ENCODE measurements at regions not wholly inside any gene's neighbourhood (a gene's known extent, or its start where the extent isn't known, plus 50 kb on each side); places are given as distances from the start of the nearest gene placed in this dataset.

DNA sequence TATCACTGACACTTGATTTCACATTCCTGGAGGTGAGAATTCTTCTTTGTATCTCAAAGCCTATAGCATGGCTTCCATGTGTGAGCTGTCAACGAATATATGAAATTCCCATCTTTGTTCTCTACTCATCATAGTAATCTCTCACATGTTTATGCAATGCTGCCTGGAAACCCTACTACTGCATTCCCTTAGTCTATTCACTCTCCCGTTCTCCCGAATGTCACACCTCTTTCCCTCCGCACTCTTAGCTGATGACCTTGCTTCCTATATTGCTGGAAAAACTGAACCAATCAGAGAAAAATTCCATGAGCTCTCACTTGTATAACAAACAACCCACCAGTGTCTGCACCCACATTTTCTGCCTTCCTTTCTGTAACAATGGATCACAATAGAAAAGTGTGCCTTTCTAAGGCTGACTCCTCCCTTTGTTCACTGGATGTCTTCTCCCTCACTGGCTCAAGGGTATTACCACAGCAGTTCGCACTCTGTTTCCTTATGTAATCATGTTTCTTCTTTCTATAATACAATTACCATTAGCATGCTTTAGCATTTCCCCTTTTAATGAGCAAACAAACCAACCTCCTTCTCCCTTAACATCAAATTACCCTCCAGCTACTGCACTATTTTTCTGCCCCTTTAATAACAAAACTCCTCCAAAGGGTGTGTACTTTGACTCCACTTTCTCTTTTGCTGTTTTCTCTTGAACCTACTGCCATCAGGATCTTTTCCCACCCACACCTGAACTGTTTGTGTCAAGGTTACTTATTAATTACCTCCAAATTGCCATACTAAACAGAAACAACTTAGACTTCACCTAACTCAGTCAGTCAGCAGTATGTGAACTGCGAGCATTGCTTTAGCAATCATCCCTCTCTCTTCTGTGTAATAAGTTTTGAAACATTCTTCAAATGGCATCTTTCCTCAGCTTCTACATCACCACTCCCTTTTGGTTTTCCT is 63.9 kb upstream of the CCDC196 start:
- Mint-ChIP-seq H3K27ac (no peak overlapping the region), H3K9me3 (no peaks in the 10 kb centered on the region), H3K4me1 (no peaks in the 10 kb centered on the region), H3K36me3 (ENCODE audit: low read depth) (no peaks in the 10 kb centered on the region), H3K4me3 (no peak overlapping the region), H3K27me3 (ENCODE audit: insufficient read depth, low read depth, poor library complexity) (no peaks in the 10 kb centered on the region)
- no peak for TF ChIP-seq ZNF462 (CRISPR knock-in tag; IDR thresholded peaks at IDR 0.05)
- no peak for TF ChIP-seq JUNB (IDR thresholded peaks at IDR 0.05; ENCODE audit: unreplicated experiment)
- TF ChIP-seq ETS1 (IDR thresholded peaks at IDR 0.05) = no peak
- TF ChIP-seq ZNF331 (CRISPR knock-in tag; IDR thresholded peaks at IDR 0.05; ENCODE audit: low read depth) = no peak
- no peak for TF ChIP-seq ZNF114 (CRISPR knock-in tag; IDR thresholded peaks at IDR 0.05)
- TF ChIP-seq CREB1 (CRISPR knock-in tag; IDR thresholded peaks at IDR 0.05; ENCODE audit: low read depth) = no peak
- no peak for TF ChIP-seq POLR2AphosphoS5 (IDR thresholded peaks at IDR 0.05; ENCODE audit: low read depth)
- TF ChIP-seq NANOG (IDR thresholded peaks at IDR 0.05; ENCODE audit: borderline replicate concordance) = no peak
- TF ChIP-seq REST (IDR thresholded peaks at IDR 0.05; ENCODE audit: unreplicated experiment) = no peak
- TF ChIP-seq EZH2 (IDR thresholded peaks at IDR 0.05; ENCODE audit: low read depth, unreplicated experiment) = no peak
- TF ChIP-seq, protein P1, sequence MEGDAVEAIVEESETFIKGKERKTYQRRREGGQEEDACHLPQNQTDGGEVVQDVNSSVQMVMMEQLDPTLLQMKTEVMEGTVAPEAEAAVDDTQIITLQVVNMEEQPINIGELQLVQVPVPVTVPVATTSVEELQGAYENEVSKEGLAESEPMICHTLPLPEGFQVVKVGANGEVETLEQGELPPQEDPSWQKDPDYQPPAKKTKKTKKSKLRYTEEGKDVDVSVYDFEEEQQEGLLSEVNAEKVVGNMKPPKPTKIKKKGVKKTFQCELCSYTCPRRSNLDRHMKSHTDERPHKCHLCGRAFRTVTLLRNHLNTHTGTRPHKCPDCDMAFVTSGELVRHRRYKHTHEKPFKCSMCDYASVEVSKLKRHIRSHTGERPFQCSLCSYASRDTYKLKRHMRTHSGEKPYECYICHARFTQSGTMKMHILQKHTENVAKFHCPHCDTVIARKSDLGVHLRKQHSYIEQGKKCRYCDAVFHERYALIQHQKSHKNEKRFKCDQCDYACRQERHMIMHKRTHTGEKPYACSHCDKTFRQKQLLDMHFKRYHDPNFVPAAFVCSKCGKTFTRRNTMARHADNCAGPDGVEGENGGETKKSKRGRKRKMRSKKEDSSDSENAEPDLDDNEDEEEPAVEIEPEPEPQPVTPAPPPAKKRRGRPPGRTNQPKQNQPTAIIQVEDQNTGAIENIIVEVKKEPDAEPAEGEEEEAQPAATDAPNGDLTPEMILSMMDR (conservative IDR thresholded peaks at IDR 0.05; ENCODE audit: low read depth in 2 of 2) = no peak
- TF ChIP-seq EZH2phosphoT487 (IDR thresholded peaks at IDR 0.05; ENCODE audit: unreplicated experiment) = no peak
- no peak for TF ChIP-seq STAT1 (IDR thresholded peaks at IDR 0.05; ENCODE audit: unreplicated experiment)
- no peaks in the 10 kb centered on the region for H3K79me2 ChIP-seq (replicated peaks; ENCODE audit: insufficient read depth)
- ATAC-seq (no peak), DNase-seq (ENCODE audit: low spot score) (no peak)
- no peak overlapping the region for H2AFZ ChIP-seq
- no peaks in the 10 kb centered on the region for H3K36me3 ChIP-seq (ENCODE audit: insufficient read depth)
- no peak overlapping the region for H3K4me3 ChIP-seq
- H3K9me2 ChIP-seq (ENCODE audit: insufficient read depth) = no peaks in the 10 kb centered on the region; the same call in 1 of the 2 replicates
- no peaks in the 10 kb centered on the region for H3F3A ChIP-seq (replicated peaks; ENCODE audit: low read depth)
- H3K27me3 ChIP-seq (ENCODE audit: insufficient read depth) = no peaks in the 10 kb centered on the region
- H4K20me1 ChIP-seq (replicated peaks; ENCODE audit: insufficient read depth) = no peaks in the 10 kb centered on the region
- no peak overlapping the region for H3K4me2 ChIP-seq
- H3K4me1 ChIP-seq (ENCODE audit: insufficient read depth) = no peaks in the 10 kb centered on the region
- no peak overlapping the region for H3K27ac ChIP-seq (ENCODE audit: low read depth)
